A549 (cell line): ENCODE measurements at regions not wholly inside any gene's neighbourhood (a gene's known extent, or its start where the extent isn't known, plus 50 kb on each side); places are given as distances from the start of the nearest gene placed in this dataset.

Source experiments
- CTCF ChIP-seq: fragments of >200 bp; sonication (Bioruptor Twin); formaldehyde crosslinking; IDR thresholded peaks from 3 replicates; pipeline ENCODE4 v1.5.1; 2016
- EP300 ChIP-seq, 2 experiments: fragments of >200 bp; sonication (Bioruptor Twin); formaldehyde crosslinking; IDR thresholded peaks; 2 replicates in 1 of 2; 3 replicates in 1 of 2; pipeline ENCODE4 v1.6.1; 2016 to 2017
- ESRRA ChIP-seq: fragments of 150-350 bp; IDR thresholded peaks from 2 replicates; pipeline ENCODE4 v1.6.1; 2014; ENCODE audit warnings: mild to moderate bottlenecking, low read length, borderline replicate concordance
- FOSB ChIP-seq: fragments of 250-450 bp; sonication (Bioruptor Pico); IDR thresholded peaks from 2 replicates; pipeline ENCODE4 v1.5.0; 2020; ENCODE audit warnings: mild to moderate bottlenecking, moderate library complexity
- HDAC2 ChIP-seq: fragments of 200-600 bp; sonication (generic); IDR thresholded peaks from 2 replicates; pipeline ENCODE4 v1.6.1; 2016
- KDM1A ChIP-seq: fragments of 200-600 bp; sonication (generic); IDR thresholded peaks from 2 replicates; pipeline ENCODE4 v1.6.1; 2016; ENCODE audit warnings: low read depth, mild to moderate bottlenecking
- MYC ChIP-seq: IDR thresholded peaks from 2 replicates; pipeline ENCODE4 v1.6.1; 2012; ENCODE audit warnings: mild to moderate bottlenecking, inconsistent platforms, low read length, improper control_type of control experiment, borderline replicate concordance
- NPAS2 ChIP-seq: fragments of 250-450 bp; sonication (Bioruptor Pico); IDR thresholded peaks from 2 replicates; pipeline ENCODE4 v1.8.0; 2022; ENCODE audit warnings: mild to moderate bottlenecking, moderate library complexity, borderline replicate concordance
- NR3C1 ChIP-seq: fragments of >200 bp; sonication (Bioruptor Twin); formaldehyde crosslinking; IDR thresholded peaks from 3 replicates; pipeline ENCODE4 v1.6.1; 2017
- PBX3 ChIP-seq: IDR thresholded peaks from 2 replicates; pipeline ENCODE4 v1.6.1; 2012
- POLR2AphosphoS2 ChIP-seq: conservative IDR thresholded peaks from 2 replicates; pipeline ENCODE4 v1.6.1; 2012; ENCODE audit warnings: low read length, improper control_type of control experiment, inconsistent platforms
- RFX5 ChIP-seq: fragments of 450-650 bp; IDR thresholded peaks from 2 replicates; pipeline ENCODE4 v1.7.1; 2014; ENCODE audit warnings: antibody characterized with exemption, mild to moderate bottlenecking, moderate library complexity
- SREBF2 ChIP-seq: fragments of 450-650 bp; IDR thresholded peaks from 2 replicates; pipeline ENCODE4 v1.6.1; 2014; ENCODE audit warnings: mild to moderate bottlenecking, moderate library complexity

- TF ChIP-seq EP300 (IDR thresholded peaks at IDR 0.05) (no peak), CTCF (no peak), ESRRA (no peak), KDM1A (no peak), NPAS2 (CRISPR knock-in tag) (no peak), NR3C1 (no peak), MYC (no peak), SREBF2 (no peak), POLR2AphosphoS2 (no peak), HDAC2 (no peak), RFX5 (no peak), PBX3 (no peak), FOSB (CRISPR knock-in tag) (no peak)
Observed at GRCh38 chr5:30103052-30103451, 1090.4 kb upstream of the CDH6 start.
